ENCODE measurements at regions not wholly inside any gene's neighbourhood (a gene's known extent, or its start where the extent isn't known, plus 50 kb on each side); places are given as distances from the start of the nearest gene placed in this dataset.

DNA sequence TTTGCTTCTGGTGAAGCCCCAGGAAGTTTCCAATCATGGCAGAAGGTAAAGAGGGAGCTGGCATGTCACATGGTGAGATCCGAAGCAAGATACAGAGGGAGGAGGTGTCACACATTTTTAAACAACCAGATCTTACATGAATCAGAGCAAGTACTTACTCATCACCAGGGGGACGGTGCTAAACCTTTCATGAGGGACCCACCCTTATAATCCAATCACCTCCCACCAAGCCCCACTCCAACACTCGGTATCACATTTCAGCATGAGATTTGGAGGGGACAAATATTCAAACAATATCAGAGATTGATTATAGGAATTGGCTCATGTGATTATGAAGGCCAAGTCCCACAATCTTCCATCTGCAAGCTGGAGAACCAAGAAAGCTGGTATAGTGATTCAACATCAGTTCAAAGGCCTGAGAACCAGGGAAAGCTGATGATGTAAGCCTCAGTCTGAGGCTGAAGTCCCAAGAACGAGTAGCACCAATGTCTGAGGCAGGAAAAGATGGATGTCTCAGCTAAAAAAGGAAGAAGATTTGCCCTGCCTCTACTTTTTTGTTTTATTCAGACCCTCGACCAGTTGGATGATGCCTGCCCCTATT lies 58.6 kb upstream of the WDFY2 start:
- no peaks in the 10 kb centered on the region for H3K4me1 Mint-ChIP-seq
- H3K9me3 Mint-ChIP-seq, result peaks cover 12% of the 10 kb centered on the region
- no peaks in the 10 kb centered on the region for H3K27me3 Mint-ChIP-seq (ENCODE audit: low read depth)
- H3K36me3 Mint-ChIP-seq (ENCODE audit: low read depth), result no peaks in the 10 kb centered on the region
- no peak overlapping the region for H3K4me3 Mint-ChIP-seq
- no peak overlapping the region for H3K27ac Mint-ChIP-seq
- TF ChIP-seq, protein P1, sequence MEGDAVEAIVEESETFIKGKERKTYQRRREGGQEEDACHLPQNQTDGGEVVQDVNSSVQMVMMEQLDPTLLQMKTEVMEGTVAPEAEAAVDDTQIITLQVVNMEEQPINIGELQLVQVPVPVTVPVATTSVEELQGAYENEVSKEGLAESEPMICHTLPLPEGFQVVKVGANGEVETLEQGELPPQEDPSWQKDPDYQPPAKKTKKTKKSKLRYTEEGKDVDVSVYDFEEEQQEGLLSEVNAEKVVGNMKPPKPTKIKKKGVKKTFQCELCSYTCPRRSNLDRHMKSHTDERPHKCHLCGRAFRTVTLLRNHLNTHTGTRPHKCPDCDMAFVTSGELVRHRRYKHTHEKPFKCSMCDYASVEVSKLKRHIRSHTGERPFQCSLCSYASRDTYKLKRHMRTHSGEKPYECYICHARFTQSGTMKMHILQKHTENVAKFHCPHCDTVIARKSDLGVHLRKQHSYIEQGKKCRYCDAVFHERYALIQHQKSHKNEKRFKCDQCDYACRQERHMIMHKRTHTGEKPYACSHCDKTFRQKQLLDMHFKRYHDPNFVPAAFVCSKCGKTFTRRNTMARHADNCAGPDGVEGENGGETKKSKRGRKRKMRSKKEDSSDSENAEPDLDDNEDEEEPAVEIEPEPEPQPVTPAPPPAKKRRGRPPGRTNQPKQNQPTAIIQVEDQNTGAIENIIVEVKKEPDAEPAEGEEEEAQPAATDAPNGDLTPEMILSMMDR (IDR thresholded peaks at IDR 0.05; ENCODE audit: unreplicated experiment in 3 of 3), result no peak

DNA sequence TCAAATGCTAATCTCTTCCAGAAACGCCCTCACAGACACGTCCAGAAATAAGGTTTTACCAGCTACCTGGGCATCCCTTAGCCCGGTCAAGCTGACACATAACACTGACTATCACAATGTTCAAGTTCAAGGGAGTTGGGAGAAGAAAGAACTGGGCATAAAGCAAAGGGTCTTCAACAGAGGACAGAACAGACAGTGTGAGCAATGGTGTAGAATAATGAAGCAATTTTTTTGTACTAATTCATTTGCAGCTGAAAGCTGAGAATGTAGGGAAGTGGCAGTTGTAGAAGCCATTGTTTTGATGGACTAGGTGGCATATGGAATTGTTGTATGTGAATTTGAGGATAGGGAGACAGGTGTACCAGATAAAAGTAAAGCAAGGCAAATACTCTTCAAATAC lies 58.1 kb upstream of the WDFY2 start:
- no peaks in the 10 kb centered on the region for H3K27me3 Mint-ChIP-seq (ENCODE audit: low read depth)
- peaks cover 12% of the 10 kb centered on the region for H3K9me3 Mint-ChIP-seq
- H3K27ac Mint-ChIP-seq, result no peak overlapping the region
- TF ChIP-seq, protein P1 (IDR thresholded peaks at IDR 0.05; ENCODE audit: unreplicated experiment in 3 of 3), result no peak
- H3K36me3 Mint-ChIP-seq (ENCODE audit: low read depth), result no peaks in the 10 kb centered on the region
- no peaks in the 10 kb centered on the region for H3K4me1 Mint-ChIP-seq
- H3K4me3 Mint-ChIP-seq, result no peak overlapping the region

DNA sequence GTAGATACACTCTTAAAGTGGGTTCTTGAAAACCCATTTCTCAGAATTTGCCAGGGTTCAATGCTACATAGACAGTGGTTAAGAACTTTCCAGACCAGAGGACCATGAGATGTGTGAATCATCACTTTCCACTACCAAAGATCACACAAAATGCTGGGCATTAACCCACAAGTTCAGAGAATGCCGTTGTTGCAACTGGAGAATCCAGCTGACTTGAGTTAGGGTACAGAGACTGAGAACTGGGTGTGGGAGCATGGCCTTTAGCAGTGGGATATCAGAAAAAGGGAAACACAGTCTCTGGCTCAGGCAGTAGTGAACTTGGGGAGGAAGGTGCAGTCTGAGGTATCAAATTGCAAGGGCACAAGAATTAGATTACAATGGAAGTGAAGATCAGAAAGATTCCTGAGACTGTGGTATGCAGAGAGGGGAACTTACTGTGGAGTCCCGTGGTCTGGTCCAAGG lies 51.5 kb upstream of the WDFY2 start:
- H3K36me3 Mint-ChIP-seq (ENCODE audit: low read depth), result no peaks in the 10 kb centered on the region
- peaks cover 12% of the 10 kb centered on the region for H3K9me3 Mint-ChIP-seq
- H3K4me1 Mint-ChIP-seq, result no peaks in the 10 kb centered on the region
- H3K27me3 Mint-ChIP-seq (ENCODE audit: low read depth), result no peaks in the 10 kb centered on the region
- H3K27ac Mint-ChIP-seq, result no peak overlapping the region
- no peak overlapping the region for H3K4me3 Mint-ChIP-seq
- TF ChIP-seq, protein P1 (IDR thresholded peaks at IDR 0.05; ENCODE audit: unreplicated experiment in 3 of 3), result no peak

DNA sequence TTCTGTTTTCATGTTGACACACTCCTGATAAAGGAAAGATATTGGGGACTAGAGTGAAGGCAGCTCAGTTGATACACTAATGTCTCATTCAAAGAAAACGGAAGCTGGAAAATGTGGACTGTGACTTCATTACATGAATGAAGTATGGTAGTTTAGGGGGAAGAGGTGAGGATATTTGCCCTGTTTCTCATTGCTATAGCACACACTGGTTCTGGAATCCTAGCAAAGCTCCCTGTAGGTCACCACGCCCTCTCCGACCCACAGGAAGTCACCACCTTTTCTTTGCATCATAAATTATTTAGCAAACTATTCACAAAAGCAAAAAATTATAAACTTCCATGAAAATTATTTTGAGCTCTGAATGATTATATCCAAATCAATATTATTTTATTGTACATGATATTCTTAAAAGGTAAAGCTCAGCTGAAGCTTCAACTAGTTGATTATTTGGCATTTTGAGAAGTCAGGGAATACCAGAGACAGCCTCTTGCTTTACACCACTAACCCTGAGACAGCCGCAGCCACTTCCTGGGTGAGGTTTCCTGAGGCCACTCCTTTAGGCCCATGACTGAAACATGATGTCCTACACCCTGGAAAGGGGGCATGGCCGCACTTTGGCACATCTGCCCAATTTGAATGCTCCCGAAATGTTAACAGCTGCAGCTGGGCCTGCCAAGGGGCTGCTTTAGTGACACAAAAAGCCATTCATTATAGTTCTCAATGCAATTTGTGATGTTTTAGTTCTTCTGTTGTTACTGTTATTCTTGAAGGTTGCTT lies 50.0 kb upstream of the WDFY2 start:
- H3K4me3 Mint-ChIP-seq, result no peak overlapping the region
- H3K27me3 Mint-ChIP-seq (ENCODE audit: low read depth), result no peaks in the 10 kb centered on the region
- peaks cover 13% of the 10 kb centered on the region for H3K4me1 Mint-ChIP-seq
- H3K27ac Mint-ChIP-seq, result peak overlapping the region in 2 of 3 experiments; percentile 15 to 26
- TF ChIP-seq, protein P1 (IDR thresholded peaks at IDR 0.05; ENCODE audit: unreplicated experiment in 3 of 3), result no peak
- H3K9me3 Mint-ChIP-seq, result peaks cover 9% of the 10 kb centered on the region
- H3K36me3 Mint-ChIP-seq (ENCODE audit: low read depth), result no peaks in the 10 kb centered on the region
